HepG2 (cell line): ENCODE measurements at regions not wholly inside any gene's neighbourhood (a gene's known extent, or its start where the extent isn't known, plus 50 kb on each side); places are given as distances from the start of the nearest gene placed in this dataset.

ENCODE experiments used
- ARID2 ChIP-seq: sonication (generic); formaldehyde crosslinking; IDR thresholded peaks from 2 replicates; pipeline ENCODE4 v1.8.1; 2022; ENCODE audit warnings: mild to moderate bottlenecking, missing genetic modification reagents, borderline replicate concordance
- CC2D1A ChIP-seq: sonication (generic); formaldehyde crosslinking; IDR thresholded peaks from 2 replicates; pipeline ENCODE4 v1.8.1; 2023; ENCODE audit warnings: mild to moderate bottlenecking, missing genetic modification reagents
- ELF3 ChIP-seq: IDR thresholded peaks from 2 replicates; pipeline ENCODE4 v1.6.1; 2016; ENCODE audit warnings: missing genetic modification reagents, missing compliant biosample characterization
- FOXA1 ChIP-seq, 2 experiments: fragments of 450-650 bp in 1 of 2; sonication (generic) in 1 of 2; formaldehyde crosslinking in 1 of 2; IDR thresholded peaks; 2 replicates each; pipeline versions ENCODE4 v1.4.0 to v1.6.1; 2016 to 2020; ENCODE audit warnings: missing genetic modification reagents in 1 of 2
- FOXJ3 ChIP-seq: sonication (generic); formaldehyde crosslinking; IDR thresholded peaks from 2 replicates; pipeline ENCODE4 v1.4.0; 2020; ENCODE audit warnings: missing genetic modification reagents, mild to moderate bottlenecking, borderline replicate concordance
- GPBP1L1 ChIP-seq: sonication (generic); formaldehyde crosslinking; IDR thresholded peaks from 2 replicates; pipeline ENCODE4 v1.5.0; 2020; ENCODE audit warnings: mild to moderate bottlenecking, missing genetic modification reagents
- HIC2 ChIP-seq: sonication (generic); formaldehyde crosslinking; IDR thresholded peaks from 2 replicates; pipeline ENCODE4 v1.9.0; 2022; ENCODE audit warnings: low read depth, missing genetic modification reagents
- MEIS1 ChIP-seq: sonication (generic); formaldehyde crosslinking; IDR thresholded peaks from 2 replicates; pipeline ENCODE4 v1.9.0; 2021; ENCODE audit warnings: mild to moderate bottlenecking, missing genetic modification reagents, moderate library complexity, borderline replicate concordance
- MIER3 ChIP-seq: IDR thresholded peaks from 2 replicates; pipeline ENCODE4 v1.6.1; 2016; ENCODE audit warnings: missing compliant biosample characterization, borderline replicate concordance
- SP4 ChIP-seq: sonication (generic); formaldehyde crosslinking; IDR thresholded peaks from 2 replicates; pipeline ENCODE4 v1.8.1; 2023; ENCODE audit warnings: mild to moderate bottlenecking, missing genetic modification reagents
- TAF15 ChIP-seq: fragments of 200-400 bp; formaldehyde crosslinking; IDR thresholded peaks from one replicate; pipeline ENCODE4 v1.6.1; 2018; ENCODE audit warnings: mild to moderate bottlenecking, low read depth, low read length; ENCODE audit not compliant: poor library complexity, severe bottlenecking
- ZNF326 ChIP-seq: sonication (generic); formaldehyde crosslinking; IDR thresholded peaks from 2 replicates; pipeline ENCODE4 v1.4.0; 2020; ENCODE audit warnings: missing genetic modification reagents, borderline replicate concordance
- ZNF432 ChIP-seq: sonication (generic); formaldehyde crosslinking; IDR thresholded peaks from 2 replicates; pipeline ENCODE4 v1.5.0; 2020; ENCODE audit warnings: missing genetic modification reagents, mild to moderate bottlenecking, borderline replicate concordance
- ZNF850 ChIP-seq: sonication (generic); formaldehyde crosslinking; conservative IDR thresholded peaks from 2 replicates; pipeline ENCODE4 v1.9.0; 2021; ENCODE audit warnings: mild to moderate bottlenecking, missing genetic modification reagents
- TF ChIP-seq, protein P1 (sequence below): sonication (generic); formaldehyde crosslinking; IDR thresholded peaks from 2 replicates; pipeline ENCODE4 v1.4.0; 2020; ENCODE audit warnings: mild to moderate bottlenecking, missing genetic modification reagents
- TF ChIP-seq, protein P2 (sequence below): sonication (generic); formaldehyde crosslinking; IDR thresholded peaks from 2 replicates; pipeline ENCODE4 v1.5.0; 2020; ENCODE audit warnings: missing genetic modification reagents
- TF ChIP-seq, protein P3 (sequence below): sonication (generic); formaldehyde crosslinking; IDR thresholded peaks from 2 replicates; pipeline ENCODE4 v1.8.0; 2022; ENCODE audit warnings: missing genetic modification reagents, mild to moderate bottlenecking, moderate library complexity, borderline replicate concordance

DNA sequence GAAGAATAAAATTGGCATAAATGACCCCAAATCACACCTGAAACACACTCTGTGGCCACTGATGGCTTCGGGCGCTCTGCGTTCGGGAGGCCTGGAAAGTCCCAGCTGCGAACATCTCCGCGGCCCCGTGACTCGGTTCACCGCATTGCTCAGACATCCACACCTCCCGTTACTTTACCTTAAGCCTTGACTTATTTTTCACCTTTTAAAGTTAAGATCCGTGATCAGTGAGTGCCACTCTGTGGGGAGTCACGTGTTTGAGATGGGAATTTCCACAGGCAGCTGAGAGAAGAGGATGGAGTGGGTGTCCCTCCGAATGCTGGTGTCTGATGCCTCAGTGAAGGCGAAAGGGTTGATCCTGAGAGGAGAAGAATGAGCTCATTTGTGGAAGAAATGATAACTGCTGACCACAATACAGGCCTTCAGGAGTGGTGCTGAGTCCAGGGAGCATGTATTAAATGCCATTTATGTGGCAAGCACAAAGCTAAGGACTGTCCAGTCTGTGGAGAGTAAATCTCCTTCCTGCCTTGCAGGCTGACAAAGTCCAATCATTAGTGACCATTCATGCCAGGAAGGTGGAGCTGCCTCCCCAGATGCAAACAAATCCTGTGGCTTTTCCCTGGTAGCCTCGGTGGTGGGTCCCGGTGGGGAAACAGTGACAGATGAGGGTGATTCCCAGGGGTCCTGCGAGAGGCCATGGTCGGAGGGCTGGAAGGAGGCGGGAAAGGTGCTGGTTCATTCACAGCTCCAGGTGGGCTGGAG lies 168.8 kb downstream of the RTP5 start (continued):
- TF ChIP-seq, protein P1, sequence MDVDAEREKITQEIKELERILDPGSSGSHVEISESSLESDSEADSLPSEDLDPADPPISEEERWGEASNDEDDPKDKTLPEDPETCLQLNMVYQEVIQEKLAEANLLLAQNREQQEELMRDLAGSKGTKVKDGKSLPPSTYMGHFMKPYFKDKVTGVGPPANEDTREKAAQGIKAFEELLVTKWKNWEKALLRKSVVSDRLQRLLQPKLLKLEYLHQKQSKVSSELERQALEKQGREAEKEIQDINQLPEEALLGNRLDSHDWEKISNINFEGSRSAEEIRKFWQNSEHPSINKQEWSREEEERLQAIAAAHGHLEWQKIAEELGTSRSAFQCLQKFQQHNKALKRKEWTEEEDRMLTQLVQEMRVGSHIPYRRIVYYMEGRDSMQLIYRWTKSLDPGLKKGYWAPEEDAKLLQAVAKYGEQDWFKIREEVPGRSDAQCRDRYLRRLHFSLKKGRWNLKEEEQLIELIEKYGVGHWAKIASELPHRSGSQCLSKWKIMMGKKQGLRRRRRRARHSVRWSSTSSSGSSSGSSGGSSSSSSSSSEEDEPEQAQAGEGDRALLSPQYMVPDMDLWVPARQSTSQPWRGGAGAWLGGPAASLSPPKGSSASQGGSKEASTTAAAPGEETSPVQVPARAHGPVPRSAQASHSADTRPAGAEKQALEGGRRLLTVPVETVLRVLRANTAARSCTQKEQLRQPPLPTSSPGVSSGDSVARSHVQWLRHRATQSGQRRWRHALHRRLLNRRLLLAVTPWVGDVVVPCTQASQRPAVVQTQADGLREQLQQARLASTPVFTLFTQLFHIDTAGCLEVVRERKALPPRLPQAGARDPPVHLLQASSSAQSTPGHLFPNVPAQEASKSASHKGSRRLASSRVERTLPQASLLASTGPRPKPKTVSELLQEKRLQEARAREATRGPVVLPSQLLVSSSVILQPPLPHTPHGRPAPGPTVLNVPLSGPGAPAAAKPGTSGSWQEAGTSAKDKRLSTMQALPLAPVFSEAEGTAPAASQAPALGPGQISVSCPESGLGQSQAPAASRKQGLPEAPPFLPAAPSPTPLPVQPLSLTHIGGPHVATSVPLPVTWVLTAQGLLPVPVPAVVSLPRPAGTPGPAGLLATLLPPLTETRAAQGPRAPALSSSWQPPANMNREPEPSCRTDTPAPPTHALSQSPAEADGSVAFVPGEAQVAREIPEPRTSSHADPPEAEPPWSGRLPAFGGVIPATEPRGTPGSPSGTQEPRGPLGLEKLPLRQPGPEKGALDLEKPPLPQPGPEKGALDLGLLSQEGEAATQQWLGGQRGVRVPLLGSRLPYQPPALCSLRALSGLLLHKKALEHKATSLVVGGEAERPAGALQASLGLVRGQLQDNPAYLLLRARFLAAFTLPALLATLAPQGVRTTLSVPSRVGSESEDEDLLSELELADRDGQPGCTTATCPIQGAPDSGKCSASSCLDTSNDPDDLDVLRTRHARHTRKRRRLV: no peak
- TF ChIP-seq FOXJ3 (CRISPR knock-in tag) (no peak), ELF3 (CRISPR knock-in tag) (0 out of 2 replicates have a peak, but pooled peaks have one; percentile 32), ARID2 (peak; percentile 23; the same call in 1 of the 2 replicates), MEIS1 (CRISPR knock-in tag) (no peak), ZNF326 (CRISPR knock-in tag) (no peak), MIER3 (CRISPR knock-in tag) (no peak), HIC2 (peak; percentile 42; the same call in 1 of the 2 replicates), FOXA1 (IDR thresholded peaks at IDR 0.05) (no peak), FOXA1 (CRISPR knock-in tag; IDR thresholded peaks at IDR 0.05) (no peak), ZNF432 (CRISPR knock-in tag) (no peak), GPBP1L1 (CRISPR knock-in tag) (no peak), CC2D1A (CRISPR knock-in tag) (no peak), ZNF850 (no peak), SP4 (no peak), TAF15 (no peak)
- TF ChIP-seq, protein P2, sequence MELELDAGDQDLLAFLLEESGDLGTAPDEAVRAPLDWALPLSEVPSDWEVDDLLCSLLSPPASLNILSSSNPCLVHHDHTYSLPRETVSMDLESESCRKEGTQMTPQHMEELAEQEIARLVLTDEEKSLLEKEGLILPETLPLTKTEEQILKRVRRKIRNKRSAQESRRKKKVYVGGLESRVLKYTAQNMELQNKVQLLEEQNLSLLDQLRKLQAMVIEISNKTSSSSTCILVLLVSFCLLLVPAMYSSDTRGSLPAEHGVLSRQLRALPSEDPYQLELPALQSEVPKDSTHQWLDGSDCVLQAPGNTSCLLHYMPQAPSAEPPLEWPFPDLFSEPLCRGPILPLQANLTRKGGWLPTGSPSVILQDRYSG: no peak
- TF ChIP-seq, protein P3, sequence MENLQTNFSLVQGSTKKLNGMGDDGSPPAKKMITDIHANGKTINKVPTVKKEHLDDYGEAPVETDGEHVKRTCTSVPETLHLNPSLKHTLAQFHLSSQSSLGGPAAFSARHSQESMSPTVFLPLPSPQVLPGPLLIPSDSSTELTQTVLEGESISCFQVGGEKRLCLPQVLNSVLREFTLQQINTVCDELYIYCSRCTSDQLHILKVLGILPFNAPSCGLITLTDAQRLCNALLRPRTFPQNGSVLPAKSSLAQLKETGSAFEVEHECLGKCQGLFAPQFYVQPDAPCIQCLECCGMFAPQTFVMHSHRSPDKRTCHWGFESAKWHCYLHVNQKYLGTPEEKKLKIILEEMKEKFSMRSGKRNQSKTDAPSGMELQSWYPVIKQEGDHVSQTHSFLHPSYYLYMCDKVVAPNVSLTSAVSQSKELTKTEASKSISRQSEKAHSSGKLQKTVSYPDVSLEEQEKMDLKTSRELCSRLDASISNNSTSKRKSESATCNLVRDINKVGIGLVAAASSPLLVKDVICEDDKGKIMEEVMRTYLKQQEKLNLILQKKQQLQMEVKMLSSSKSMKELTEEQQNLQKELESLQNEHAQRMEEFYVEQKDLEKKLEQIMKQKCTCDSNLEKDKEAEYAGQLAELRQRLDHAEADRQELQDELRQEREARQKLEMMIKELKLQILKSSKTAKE (CRISPR knock-in tag): no peak
